ENCODE measurements at regions not wholly inside any gene's neighbourhood (a gene's known extent, or its start where the extent isn't known, plus 50 kb on each side); places are given as distances from the start of the nearest gene placed in this dataset.
A peak's percentile ranks its signal among the peaks of the same experiment; 100 is the strongest.

DNA sequence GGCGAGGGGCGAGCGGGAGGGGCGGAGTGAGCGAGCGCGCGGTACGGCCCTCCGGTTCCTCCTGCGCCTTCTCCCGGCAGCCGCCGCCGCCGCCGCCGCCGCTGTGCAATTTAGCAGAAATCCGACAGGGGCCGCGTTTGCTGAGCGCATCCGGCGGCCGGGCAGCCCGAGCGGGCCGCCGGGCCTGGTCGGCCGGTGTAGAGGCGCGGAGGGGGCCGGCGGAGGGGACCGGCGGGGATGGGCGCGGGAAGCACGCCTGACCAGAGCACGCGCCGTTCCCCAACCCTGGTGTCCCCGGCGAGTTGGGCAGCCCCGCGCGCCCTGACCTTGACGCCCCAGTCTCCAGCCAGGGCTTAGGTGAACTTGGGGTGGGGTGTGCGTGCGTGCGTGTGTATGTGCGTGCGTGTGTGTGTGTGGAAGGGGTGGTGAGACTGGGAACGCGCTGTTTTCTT, 144.5 kb upstream of the ZNF536 start:
- Histone ChIP-seq H3K79me2 (ENCODE audit: insufficient read depth, low read depth) (no peaks in the 10 kb centered on the region), H3K9ac (peak overlapping the region; percentile 29; the same call in 1 of the 2 replicates), H3K27ac (no peak overlapping the region), H2AFZ (ENCODE audit: low read depth) (peak overlapping the region; percentile 89), H3K27me3 (ENCODE audit: insufficient read depth, low read depth) (peaks cover 52% of the 10 kb centered on the region), H3K4me3 (IDR thresholded peaks at IDR 0.05; ENCODE audit: insufficient read depth, low read depth, low read length) (no peak overlapping the region), H3K4me1 (ENCODE audit: low read depth, poor library complexity, severe bottlenecking) (no peaks in the 10 kb centered on the region), H3K36me3 (ENCODE audit: insufficient read depth) (no peaks in the 10 kb centered on the region), H3K4me2 (peak overlapping the region; percentile 97), H4K20me1 (ENCODE audit: insufficient read depth) (no peaks in the 10 kb centered on the region)
- TF ChIP-seq, protein P1, sequence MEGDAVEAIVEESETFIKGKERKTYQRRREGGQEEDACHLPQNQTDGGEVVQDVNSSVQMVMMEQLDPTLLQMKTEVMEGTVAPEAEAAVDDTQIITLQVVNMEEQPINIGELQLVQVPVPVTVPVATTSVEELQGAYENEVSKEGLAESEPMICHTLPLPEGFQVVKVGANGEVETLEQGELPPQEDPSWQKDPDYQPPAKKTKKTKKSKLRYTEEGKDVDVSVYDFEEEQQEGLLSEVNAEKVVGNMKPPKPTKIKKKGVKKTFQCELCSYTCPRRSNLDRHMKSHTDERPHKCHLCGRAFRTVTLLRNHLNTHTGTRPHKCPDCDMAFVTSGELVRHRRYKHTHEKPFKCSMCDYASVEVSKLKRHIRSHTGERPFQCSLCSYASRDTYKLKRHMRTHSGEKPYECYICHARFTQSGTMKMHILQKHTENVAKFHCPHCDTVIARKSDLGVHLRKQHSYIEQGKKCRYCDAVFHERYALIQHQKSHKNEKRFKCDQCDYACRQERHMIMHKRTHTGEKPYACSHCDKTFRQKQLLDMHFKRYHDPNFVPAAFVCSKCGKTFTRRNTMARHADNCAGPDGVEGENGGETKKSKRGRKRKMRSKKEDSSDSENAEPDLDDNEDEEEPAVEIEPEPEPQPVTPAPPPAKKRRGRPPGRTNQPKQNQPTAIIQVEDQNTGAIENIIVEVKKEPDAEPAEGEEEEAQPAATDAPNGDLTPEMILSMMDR (conservative IDR thresholded peaks at IDR 0.05; ENCODE audit: low read depth, low read length) = 0 out of 2 replicates have a peak, but pooled peaks have one; percentile 28

DNA sequence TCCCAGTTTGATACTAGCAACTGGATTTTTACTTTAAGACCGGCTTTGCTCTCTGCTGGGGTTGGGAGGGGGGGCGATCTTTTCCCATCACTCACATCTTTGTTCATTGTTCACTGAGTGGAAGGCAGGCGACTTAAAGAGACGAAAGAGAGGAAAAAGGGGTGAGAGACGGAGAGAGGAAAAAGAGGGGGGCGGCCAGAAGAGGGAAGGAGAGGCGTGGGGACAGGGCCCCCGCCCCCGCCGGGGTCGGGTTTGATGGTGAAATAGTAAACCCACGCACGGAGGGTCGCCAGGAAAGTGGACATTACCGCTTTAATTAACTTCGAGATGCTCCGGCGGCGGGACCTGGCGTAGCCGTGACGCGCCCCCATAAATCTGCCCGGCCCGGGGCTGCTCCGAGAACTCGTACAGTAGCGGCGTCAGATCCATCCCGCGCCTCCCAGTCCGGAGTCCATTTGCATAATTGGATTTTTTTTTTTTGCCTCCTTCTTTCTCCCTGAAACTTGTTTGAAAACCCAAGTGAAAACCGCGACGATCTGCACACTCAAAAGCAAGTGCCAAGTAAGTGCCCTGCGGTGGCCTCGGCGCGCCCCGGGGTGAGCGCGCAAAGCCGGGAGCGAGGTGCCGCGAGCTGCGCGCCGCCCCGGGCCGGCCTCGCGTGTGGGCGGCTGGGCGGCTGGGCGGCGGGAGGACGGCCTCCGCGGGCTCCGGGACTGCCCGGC, 143.9 kb upstream of the ZNF536 start:
- Histone ChIP-seq H3K4me3 (IDR thresholded peaks at IDR 0.05; ENCODE audit: insufficient read depth, low read depth, low read length) (no peak overlapping the region), H3K4me1 (ENCODE audit: low read depth, poor library complexity, severe bottlenecking) (no peaks in the 10 kb centered on the region), H4K20me1 (ENCODE audit: insufficient read depth) (no peaks in the 10 kb centered on the region), H3K4me2 (peak overlapping the region; percentile 55), H3K9ac (no peak overlapping the region), H3K27me3 (ENCODE audit: insufficient read depth, low read depth) (peaks cover 52% of the 10 kb centered on the region), H3K36me3 (ENCODE audit: insufficient read depth) (no peaks in the 10 kb centered on the region), H3K27ac (no peak overlapping the region), H3K79me2 (ENCODE audit: insufficient read depth, low read depth) (no peaks in the 10 kb centered on the region), H2AFZ (ENCODE audit: low read depth) (peak overlapping the region; percentile 89; the same call in 1 of the 2 replicates)
- TF ChIP-seq, protein P1 (conservative IDR thresholded peaks at IDR 0.05; ENCODE audit: low read depth, low read length) = no peak

DNA sequence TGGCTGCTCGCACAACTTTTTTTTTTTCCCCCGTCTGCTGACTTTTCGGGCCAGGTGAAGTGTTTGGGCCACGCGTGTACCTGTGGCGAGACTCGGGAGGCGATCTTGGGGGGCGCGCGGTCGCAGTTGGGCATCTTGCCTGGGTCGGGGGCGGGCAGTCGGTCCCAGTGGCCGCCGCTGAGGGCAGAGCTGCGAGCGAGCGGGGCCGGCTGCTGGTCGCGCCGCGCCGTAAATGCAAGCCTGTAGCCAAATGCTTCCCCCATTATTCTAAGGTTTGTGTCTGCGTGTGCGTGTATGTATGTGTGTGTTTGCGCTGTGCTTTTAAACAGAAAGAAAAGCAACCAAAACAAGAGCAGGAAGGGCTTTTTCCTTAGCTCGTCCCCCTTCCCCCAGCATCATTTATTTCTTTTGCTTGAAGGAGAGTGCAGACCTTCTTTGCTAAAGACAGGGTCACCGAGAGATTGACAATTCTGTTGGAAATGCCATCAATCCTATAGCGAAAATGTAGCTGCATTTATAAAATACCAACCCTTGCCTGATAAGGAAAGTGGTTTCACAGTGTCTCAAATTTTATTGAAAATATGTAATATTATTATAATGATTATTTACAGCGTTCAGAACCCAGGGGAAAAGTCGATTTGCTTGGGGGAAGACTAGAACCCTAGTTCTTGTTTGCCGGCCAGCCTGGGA, 143.2 kb upstream of the ZNF536 start:
- H3K9ac ChIP-seq = no peak overlapping the region

DNA sequence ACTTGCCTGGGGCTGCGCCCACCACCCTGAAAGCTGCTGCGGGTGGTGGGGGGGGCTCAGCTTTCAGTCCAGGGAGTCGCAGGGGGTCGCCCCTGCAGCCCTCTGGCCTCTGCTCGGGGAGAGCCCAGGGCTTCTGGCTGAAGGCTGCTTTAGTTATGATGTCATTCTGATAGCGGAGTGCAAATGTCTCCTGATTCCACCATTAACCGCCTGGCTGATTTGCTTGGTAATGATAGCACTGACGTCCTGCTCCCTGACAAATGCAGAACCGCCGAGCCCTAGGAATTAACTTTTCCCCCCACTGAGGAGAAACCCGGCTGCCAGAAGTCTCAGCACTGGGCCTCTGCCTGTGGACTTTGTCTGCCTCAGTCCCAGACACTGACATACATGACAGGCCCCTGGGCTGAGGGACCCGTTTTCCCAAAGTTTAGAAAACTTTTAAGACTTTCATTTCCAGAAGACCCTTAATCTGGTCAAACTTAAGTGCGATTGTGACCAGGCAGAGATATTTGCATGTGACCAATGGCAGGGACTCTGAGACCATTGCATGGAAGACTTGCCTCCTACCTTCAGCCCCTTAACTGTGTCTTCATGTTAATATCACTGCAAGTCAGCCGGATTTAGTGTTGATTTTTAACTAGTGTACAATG, 142.5 kb upstream of the ZNF536 start:
- H3K4me3 ChIP-seq (IDR thresholded peaks at IDR 0.05; ENCODE audit: insufficient read depth, low read depth, low read length) = no peak overlapping the region
- H3K9ac ChIP-seq = no peak overlapping the region
- H2AFZ ChIP-seq (ENCODE audit: low read depth) = no peak overlapping the region

More for the DNA sequence above, 143.2 kb upstream of the ZNF536 start:
- Histone ChIP-seq H3K4me3 (IDR thresholded peaks at IDR 0.05; ENCODE audit: insufficient read depth, low read depth, low read length) (no peak overlapping the region), H3K79me2 (ENCODE audit: insufficient read depth, low read depth) (no peaks in the 10 kb centered on the region), H4K20me1 (ENCODE audit: insufficient read depth) (no peaks in the 10 kb centered on the region), H3K36me3 (ENCODE audit: insufficient read depth) (no peaks in the 10 kb centered on the region), H2AFZ (ENCODE audit: low read depth) (no peak overlapping the region), H3K4me2 (no peak overlapping the region; the same call in 1 of the 2 replicates), H3K27ac (no peak overlapping the region), H3K27me3 (ENCODE audit: insufficient read depth, low read depth) (peaks cover 50% of the 10 kb centered on the region), H3K4me1 (ENCODE audit: low read depth, poor library complexity, severe bottlenecking) (no peaks in the 10 kb centered on the region)
- TF ChIP-seq, protein P1 (conservative IDR thresholded peaks at IDR 0.05; ENCODE audit: low read depth, low read length) = no peak

More for the DNA sequence above, 142.5 kb upstream of the ZNF536 start:
- no peaks in the 10 kb centered on the region for H3K79me2 ChIP-seq (ENCODE audit: insufficient read depth, low read depth)
- H3K4me2 ChIP-seq = no peak overlapping the region
- no peaks in the 10 kb centered on the region for H4K20me1 ChIP-seq (ENCODE audit: insufficient read depth)
- TF ChIP-seq, protein P1 (conservative IDR thresholded peaks at IDR 0.05; ENCODE audit: low read depth, low read length) = no peak
- no peaks in the 10 kb centered on the region for H3K4me1 ChIP-seq (ENCODE audit: low read depth, poor library complexity, severe bottlenecking)
- H3K36me3 ChIP-seq (ENCODE audit: insufficient read depth) = no peaks in the 10 kb centered on the region
- no peak overlapping the region for H3K27ac ChIP-seq
- peaks cover 44% of the 10 kb centered on the region for H3K27me3 ChIP-seq (ENCODE audit: insufficient read depth, low read depth)
